Suppressor macrophage treated with lipopolysaccharide for 4 hours (primary cell): ENCODE measurements at regions not wholly inside any gene's neighbourhood (a gene's known extent, or its start where the extent isn't known, plus 50 kb on each side); places are given as distances from the start of the nearest gene placed in this dataset.

Experiments
- DNase-seq: peaks from one replicate; pipeline ENCODE4 v3.0.0-alpha.2; 2020

DNA sequence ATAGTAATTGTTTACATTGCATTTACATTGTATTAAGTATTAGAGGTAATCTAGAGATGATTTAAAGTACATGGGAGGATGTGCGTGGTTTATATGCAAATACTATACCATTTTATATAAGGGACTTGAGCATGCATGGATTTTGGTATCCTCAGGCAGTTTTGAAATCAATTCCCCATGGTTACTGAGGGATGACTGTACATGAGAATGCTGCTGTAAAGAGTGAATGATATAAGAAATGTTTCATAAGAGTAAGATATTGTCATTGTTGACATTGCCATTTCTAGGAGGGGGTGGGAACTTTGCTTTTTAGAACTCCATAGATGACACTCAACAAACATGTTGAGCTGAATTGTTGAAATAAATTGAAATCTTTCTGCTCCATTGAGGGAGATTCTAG lies 185.0 kb downstream of the SEMA6A start:
- no peak for DNase-seq

DNA sequence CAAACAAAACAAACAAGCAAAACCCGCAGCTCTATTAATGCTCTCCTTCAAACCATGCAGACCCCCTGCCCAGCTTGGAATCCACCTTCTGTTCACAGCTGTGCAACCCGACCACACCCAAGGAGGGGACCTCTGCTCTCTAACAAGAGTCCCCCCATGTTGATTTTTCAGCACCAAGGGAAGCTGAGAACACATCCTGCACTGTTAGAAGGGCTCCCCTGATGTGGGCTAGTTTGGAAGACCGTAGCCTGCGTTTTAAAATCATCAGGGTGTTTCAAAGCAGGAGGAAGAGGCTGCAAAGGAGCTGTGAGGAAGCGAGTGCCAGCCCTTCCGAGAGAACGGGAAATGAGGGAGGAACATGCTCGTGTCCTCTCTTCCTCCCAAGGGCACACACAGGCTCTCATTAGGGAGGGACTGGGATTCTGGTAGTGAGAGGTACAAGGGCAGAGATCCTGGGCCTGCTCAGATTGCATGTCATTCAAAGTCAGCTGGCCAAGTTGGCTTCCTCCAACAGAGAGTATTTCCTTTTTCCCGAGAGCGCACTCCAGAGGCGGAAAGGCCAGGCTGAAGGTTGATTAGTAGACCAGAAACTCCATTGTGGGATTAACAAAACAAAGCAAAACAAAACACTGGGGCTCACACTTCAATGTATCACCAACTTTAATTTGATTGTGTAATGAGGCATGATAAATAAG lies 185.9 kb downstream of the SEMA6A start:
- no peak for DNase-seq

DNA sequence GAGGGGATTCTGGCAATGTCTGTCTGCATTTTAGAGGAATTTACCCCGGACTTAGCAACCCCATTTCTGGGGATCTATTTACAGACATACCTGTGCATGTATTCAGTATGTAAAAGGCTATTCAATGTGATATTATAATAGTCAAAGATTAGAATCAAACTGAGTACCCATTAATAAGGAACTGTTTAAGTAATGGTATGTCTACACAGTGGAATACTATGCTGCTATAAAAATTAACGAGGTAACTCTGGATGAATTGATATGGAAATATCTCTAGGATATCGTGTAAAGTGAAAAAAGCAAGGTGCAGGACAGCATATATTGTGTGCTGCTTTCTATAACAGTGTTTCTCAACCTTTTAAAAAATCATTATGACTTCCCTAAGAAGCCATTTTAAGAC lies 186.9 kb downstream of the SEMA6A start:
- no peak for DNase-seq

DNA sequence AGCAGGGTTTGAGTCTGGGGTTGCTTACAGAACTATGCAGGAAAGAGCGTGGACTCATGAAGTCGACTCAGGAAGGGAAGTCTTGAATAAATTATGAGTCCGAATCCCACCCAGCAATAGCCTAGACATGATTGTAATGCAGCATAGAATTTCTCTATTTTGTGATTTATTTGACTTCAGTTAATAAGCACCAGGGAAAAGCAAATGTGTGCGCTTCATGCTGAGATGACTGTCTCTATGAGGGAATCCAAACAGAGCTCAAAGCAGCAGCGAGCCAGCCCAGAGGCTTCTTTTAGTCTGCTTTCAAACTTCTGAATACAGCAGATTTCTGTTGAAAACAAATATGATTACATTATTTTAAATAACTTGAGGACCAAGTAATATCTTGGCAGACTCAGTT lies 188.0 kb downstream of the SEMA6A start:
- DNase-seq: no peak

DNA sequence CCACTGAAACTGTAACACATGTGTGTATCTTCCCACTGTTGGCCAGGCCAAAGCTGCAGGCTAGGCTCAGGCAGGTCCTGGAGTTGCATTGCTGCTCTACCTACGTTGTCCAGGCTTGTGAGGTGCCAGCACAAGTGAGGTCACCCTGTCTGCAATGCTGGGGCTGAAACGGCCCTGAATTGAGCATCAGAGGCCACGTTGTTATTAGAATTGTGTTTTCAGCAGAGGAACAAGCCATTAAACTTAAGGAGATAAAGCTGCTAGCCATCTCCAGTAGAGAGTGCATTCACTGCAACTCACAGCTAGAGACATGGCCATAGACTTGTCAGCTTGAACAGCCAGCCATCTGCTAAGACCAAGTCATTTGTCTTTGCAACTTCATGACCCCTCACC lies 191.8 kb downstream of the SEMA6A start:
- DNase-seq: no peak

DNA sequence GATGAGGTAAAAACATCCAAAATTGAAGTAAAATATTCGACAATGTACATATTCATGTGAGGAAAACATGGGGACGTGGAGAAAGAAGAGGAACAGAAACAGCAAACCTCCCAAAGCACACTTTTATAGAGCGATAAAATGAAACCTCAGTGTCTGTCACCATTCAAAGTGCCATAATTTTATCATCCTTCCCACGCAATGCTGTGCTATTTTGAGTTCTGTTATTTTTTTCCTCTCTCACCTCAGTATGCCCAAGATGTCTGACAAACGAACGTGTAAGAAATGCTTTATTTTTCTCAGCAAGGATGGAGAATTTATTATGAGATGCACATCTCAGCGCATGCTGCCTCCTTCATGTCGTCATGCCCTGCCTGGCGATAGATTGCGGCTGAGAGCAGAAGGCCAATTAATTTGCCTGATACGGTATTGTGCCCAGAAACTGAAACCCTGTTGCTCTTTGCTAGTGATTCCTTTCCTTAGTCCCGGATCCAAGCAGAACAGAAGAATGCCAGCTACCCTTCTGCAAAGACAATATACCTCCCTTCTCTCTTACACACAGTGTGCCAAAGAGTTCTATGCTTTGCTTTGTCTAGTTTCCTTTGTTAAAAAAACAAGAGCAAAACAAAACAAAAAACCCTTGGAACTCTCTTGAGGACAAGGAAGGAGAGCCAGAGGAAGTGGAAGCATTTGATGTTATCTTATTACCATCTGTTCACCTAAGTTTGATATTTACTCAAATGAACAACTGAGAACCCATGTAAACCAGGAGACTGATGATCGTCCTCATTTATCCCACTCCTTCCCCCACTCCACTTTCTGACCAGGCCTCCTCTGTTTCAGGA lies 192.4 kb downstream of the SEMA6A start:
- no peak for DNase-seq

DNA sequence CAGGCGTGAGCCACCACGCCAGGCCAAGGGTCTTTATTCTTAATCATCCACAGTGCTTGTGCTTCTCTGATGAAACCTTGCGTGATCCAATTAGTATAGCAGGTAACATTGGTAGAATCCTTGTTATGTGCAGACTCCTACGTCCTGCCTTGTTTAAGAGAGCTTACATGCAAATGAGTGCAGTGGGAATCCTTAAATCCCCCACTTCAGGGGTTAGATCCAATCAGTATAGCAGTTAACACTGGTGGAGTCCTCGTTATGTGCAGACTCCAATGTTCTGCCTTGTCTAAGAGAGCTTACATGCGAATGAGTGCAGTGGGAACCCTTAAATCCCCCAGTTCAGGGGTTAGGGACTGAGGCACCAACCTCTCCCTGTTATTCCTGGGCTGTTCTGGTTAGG lies 193.4 kb downstream of the SEMA6A start:
- DNase-seq: no peak

DNA sequence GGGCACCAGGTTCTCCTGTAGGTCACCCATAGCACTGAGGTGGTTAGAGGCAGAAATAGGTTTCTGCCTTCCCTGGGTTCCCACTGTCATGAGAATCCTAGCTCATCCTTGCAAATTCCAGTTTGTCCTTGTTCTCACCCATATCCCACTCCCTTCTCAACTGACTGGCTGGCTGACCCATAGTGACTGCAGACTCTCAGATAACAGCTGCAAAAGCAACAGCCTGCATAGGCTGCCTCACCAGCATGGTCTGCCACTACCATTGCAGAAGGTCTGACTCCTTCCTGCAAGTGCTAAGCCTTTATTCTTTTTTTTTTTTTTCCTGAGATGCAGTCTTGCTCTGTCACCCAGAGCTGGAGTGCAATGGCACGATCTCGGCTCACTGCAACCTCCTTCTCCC lies 194.0 kb downstream of the SEMA6A start:
- DNase-seq: no peak

DNA sequence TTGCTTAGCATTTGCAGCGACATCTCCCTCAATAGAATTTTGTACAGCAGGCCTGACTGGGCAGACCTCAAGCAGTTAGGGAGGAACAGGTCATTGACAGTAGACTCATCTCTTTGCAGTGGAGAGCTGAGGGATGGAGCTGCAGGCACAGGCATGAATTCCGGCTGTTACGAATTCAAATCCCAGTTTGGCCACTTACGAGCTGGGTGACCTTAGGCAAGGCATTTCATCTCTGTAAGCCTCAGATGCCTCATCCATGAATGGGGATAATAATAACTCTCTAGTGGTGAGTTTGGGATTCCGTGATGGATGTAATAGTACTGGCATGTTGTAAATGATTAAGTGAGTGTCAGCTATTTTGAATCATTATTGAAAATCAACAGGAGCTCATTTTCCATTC lies 195.3 kb downstream of the SEMA6A start:
- no peak for DNase-seq

DNA sequence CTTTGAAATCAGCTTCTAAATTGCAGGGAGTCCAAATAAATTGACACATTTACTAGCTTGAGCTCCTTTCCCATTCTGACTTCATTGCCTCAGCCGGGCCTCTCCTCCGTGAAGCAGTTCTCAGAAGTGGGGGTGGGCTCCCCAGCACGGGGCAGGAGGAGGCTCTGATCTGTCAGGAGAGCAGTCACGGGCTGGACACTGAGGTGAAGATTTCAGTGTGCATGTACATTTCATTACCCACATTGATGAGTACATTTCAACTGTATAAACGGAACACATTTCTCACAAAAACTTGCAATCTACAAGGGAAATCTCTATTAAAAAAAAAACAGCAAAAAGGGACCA lies 195.9 kb downstream of the SEMA6A start:
- DNase-seq: no peak

DNA sequence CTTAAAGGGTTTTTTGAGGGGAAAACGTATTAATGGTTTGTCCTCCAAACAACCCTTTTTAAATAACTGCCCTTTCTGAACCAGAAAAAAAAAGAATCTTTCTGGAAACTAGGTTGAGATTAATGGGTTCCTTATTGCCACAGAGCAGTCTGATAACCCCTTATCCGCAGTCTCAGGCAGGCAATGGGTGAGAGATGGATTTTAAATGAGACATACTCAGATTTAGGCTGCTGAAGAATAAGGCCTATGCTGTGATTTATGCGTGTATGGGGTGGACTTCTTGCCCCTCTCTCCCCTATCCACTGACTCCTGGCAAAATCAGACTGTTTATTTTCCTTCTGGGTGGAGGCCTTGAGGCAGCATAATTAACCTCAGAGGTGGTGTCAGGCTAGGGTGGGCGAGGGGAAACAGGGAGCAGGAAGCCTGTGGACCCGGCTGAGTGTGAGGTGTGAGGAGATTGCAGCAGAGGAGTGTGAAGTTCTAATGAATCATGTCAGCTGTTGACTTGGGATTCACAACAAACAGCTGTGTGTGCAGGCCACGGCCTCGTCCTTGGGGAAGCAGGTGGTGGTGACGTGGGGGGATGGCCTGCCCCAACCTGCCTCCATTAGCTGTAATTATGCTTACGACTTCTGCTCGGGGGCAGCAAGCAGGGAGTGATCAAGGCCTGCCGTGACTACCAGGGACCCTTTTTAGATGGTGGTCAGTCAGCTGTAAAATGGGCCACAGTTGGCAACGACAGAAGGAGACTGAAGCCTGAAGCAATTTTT lies 196.4 kb downstream of the SEMA6A start:
- DNase-seq: no peak

DNA sequence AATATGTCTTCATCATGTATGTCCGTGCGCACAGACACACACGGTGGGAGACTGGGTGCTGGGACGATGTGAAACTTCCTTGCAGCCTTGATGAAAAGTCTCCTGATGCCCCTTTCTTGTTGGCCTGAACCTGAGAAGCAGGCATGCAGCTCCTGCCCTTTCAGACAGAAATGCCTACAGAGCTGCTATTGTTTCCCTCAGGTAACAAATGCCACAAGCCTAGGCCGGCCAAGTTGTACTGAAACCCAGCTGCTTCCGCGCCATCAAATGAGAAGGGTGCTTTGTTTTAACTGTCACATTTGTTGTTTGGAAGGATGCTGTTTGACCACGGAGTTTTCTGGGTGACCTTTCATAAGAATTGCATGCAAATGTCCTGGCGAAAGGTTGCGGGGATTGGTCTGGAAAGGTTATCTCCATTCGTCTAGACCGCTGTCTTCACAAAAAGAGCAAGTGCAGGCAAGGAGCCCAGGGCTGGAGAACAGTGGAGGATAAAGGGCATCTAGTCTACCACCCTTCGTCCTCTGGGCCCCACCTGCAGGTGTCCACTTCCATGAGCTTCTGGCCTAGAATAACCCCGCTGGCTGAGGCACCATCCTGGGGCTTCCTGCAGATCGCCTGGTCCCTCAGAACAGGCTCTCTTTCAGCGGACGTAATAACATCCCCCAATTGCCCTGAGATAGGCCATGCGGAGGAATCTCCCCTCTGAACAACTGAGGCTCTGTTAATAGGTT lies 197.2 kb downstream of the SEMA6A start:
- DNase-seq: no peak

DNA sequence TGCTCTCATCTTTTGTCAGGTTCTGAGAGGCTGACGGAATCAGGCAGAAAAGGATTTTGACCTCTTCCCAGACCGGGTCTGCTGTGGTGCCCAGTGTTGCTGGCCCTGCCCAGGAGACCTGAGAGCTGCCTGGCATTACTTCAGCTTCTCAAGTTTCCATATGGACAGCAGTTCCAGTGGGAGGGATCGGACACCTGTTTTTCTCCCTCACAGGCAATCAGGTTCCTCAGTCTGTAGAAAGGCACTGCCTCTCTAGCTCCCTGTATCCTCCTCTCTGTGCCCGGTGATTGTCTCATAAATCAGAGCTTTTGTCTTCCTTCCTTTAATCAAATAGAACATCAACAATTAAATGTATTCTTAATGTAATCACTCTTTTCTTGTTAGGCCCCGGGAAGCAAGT lies 198.7 kb downstream of the SEMA6A start:
- DNase-seq: no peak

DNA sequence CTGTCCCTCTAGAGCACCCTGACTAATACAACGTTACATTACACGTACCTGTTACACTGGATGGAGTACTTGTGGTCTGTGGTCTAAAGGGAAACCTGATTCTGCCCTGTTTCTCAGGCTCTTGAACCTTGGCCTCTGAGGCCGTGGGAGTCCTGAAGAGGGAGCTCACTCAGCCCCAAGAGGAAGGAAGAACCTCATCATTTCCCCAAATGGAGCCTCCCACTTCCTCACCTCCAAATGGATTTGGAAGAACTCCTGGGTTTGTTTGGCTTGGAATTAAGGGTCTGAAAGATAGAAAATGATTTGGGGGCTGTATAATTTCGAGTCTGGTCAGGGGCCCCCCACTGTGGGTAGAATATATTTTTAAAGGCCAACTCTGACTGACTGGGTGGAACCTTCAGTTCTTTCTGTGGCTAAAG lies 200.2 kb downstream of the SEMA6A start:
- no peak for DNase-seq

DNA sequence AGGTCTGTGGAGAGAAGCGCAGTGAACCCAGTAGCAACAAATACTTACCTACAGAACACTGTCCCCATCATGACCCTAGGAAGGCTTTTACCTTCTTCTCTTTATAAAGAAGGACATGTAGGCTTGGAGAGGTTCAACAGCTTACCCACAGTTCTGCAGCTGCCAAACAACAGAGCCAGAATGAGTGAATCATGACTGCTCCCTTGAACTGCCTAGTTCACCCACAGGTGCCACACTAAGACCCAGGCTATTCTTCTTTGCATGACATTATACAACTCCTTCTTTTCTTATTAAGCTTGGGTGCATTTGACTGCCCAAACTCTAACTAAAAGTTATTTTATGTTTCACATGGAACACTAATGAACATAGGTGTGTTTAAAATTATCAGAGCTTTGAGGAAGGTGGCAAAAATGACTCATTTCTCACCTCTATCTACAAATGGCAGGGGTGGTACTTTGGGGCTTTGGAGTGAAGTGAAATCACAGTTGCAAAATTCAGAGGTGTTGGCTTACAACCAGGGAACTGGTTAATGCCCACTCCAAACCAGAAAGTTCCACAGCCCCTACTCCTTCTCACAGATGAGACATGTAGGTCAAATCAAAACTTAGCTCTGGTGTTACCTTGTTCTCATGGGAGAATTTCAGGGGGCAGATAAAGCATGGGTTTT lies 201.6 kb downstream of the SEMA6A start:
- DNase-seq: no peak

DNA sequence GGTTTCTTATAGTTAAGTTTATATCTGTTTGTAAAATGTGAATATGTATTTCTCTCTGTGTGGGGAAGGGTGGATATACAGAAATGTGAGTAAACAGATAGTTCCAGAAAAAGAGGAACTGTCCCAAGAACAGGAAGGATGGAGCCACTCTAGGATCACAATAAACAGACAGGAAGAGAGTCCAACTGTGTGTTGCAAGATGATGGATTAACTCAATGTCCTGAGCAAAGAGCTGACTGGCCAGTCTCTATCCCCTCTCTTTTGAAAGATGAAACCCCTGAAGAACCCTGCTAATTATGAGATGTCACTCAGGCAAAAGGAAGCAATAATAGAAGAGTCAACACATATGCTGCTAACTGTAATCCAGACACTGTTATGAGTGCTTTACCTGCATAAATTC lies 202.7 kb downstream of the SEMA6A start:
- DNase-seq: peak; percentile 47

DNA sequence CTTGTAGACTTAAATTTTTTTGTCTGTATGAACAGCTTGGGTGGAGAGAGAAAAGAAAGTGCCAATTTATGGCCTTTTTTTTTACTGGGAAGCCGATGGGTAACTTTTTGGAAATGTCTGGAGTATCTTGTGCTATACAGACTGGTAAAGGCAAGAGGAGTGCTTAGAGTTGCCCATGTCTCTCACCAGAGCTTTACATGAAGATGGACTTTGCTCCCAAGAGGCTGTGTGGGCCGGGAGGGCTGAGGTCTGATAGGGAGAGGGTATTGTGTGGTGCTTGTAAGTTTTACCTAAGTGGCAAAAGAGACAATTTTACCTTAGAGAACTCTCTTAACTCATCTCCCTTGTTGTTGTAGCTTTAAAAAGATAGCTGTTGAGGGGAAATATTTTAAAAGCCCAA lies 203.2 kb downstream of the SEMA6A start:
- no peak for DNase-seq

DNA sequence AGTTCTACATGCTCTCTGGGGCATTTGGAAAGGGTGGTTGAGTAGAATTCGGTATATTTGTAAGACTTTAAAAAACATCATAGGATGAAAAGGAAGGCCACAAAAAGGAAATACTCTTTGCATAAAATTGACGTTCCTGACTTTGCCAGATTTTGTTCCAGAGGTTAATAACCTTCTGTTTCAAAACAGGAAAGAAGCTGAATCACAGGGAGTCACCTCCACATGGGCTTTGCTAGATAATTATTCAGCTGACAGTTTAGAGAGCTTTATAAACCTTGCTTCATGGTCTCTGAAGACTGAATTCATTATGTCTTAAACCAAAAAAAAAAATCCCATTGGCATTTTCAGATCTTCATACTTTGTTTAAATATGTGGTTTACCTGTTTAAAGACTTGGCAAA lies 203.7 kb downstream of the SEMA6A start:
- no peak for DNase-seq

DNA sequence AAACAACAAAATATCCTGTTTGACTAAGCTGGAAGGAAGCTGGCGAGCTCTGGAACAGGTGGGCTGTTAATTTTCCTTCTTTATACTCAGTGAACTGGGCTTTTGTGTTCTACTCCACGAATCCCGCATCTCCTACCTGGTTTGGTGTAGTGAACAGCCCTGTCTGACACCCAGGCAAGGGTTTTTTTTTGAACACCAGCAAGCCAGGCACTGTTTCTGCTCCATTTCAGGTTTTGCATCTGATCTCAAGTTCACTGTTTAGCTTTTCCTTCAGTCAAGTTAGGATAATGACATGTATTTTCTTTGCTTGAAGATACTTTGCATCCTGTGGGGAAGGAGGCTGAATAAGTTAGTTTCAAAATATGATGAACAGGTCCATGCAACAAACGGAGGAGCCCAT lies 204.5 kb downstream of the SEMA6A start:
- DNase-seq: no peak

DNA sequence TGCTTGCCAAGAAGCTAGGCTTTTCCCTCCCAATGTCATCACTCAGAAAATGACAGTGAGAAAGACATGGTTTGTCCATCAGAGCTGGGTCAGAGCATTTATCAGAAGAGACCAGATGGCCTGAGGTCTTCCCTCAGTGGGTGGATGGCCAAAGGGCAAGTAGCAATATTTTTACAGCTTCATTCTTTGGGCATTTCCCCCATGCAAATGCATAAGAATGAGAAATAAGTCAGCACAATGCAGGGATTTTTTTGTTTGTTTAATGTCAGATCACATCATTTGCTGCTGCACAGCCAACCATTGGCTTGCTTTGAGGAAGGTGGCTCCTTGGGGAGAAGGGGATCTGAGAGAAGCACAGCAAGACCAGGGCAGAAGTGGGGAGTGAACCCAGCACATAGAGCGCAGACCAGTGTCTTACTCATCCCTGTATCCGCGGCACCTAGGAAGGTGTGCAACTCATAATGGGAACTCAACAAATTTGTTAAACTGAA lies 209.6 kb downstream of the SEMA6A start:
- DNase-seq: peak; percentile 11

DNA sequence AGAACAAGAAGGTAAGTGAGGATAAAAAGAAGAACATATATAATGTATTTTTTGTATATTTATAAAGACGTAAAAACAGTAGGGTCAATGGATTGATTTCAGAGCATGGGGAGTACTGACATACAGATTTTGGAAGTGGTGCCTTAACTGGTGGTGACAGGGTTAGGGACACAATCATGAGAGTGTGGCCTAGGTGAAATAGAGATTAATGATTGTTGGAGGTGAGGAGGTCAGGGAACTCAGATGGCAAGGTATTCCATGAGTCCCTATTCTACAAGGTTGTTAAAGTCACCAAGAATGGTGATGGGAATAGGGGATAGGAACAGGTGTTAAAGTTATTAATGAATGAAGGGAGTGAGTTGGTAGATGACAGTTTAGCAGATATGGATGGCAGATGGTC lies 210.8 kb downstream of the SEMA6A start:
- no peak for DNase-seq

DNA sequence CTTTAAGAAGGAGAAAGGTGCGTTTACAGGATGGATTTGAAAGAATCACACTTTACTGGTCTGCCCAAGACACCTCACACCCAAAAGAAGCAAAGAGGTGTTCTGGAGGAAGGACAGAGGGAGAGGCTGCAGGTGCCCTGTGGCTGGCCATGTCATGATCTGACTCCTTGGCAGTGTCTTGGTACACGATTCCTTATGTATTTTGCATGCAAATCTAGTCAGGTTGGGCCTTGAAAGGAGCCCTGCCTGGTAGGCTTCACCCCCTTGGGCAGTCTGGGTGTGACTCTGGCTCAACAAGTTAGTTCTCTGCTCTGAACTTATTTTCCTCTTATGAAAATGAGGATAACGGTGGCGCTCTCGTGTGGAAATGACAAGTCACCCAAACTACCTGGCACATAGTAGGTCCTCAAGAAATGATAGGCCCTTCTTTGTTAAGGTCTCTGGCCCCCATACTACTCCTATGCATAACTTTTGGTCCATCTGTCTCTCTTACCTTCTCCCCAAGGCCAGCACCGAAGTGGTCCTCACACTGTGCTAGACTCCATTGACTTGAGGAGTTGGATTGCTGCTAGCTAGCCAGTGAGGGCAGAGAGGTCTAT lies 212.5 kb downstream of the SEMA6A start:
- no peak for DNase-seq
